ENCODE measurements at regions not wholly inside any gene's neighbourhood (a gene's known extent, or its start where the extent isn't known, plus 50 kb on each side); places are given as distances from the start of the nearest gene placed in this dataset.

- Histone ChIP-seq H3K9me2 (ENCODE audit: low read depth, low read length) (no peaks in the 10 kb centered on the region), H4K20me1 (ENCODE audit: insufficient read depth, low read length) (no peaks in the 10 kb centered on the region), H3K9ac (ENCODE audit: low read length) (no peak overlapping the region), H3K79me2 (ENCODE audit: insufficient read depth, low read length) (no peaks in the 10 kb centered on the region), H3K27ac (ENCODE audit: low read depth, low read length, poor library complexity, severe bottlenecking) (no peak overlapping the region), H3K4me1 (ENCODE audit: insufficient read depth, low read length, severe bottlenecking) (no peaks in the 10 kb centered on the region), H3K36me3 (ENCODE audit: insufficient read depth, low read length) (no peaks in the 10 kb centered on the region), H3K9me3 (ENCODE audit: low read length) (no peaks in the 10 kb centered on the region), H3F3A (ENCODE audit: insufficient read depth, low read length) (no peaks in the 10 kb centered on the region), H2AFZ (ENCODE audit: low read length) (no peak overlapping the region), H3K4me3 (ENCODE audit: low read depth, low read length, poor library complexity, severe bottlenecking) (no peak overlapping the region), H3K4me2 (ENCODE audit: low read length) (no peak overlapping the region), H3K27me3 (ENCODE audit: insufficient read depth, low read length) (peaks cover 10% of the 10 kb centered on the region; the same call in 1 of the 2 replicates)
- TF ChIP-seq EZH2 (IDR thresholded peaks at IDR 0.05; ENCODE audit: borderline replicate concordance, low read length) (no peak), CTCF (IDR thresholded peaks at IDR 0.05; ENCODE audit: low read length) (no peak)
Measured at GRCh38 chr2:62427146-62427545, 78.8 kb downstream of the TMEM17 start.

GRCh38 chr2:62426154-62426912 lies 79.7 kb downstream of the TMEM17 start:
- Histone ChIP-seq H3K9me2 (ENCODE audit: low read depth, low read length) (no peaks in the 10 kb centered on the region), H3K27me3 (ENCODE audit: insufficient read depth, low read length) (0 out of 2 replicates have a peak, but pooled peaks cover 4% of the 10 kb centered on the region), H3K9ac (ENCODE audit: low read length) (no peak overlapping the region), H2AFZ (ENCODE audit: low read length) (no peak overlapping the region), H4K20me1 (ENCODE audit: insufficient read depth, low read length) (no peaks in the 10 kb centered on the region), H3F3A (ENCODE audit: insufficient read depth, low read length) (no peaks in the 10 kb centered on the region), H3K4me3 (ENCODE audit: low read depth, low read length, poor library complexity, severe bottlenecking) (no peak overlapping the region), H3K36me3 (ENCODE audit: insufficient read depth, low read length) (no peaks in the 10 kb centered on the region), H3K27ac (ENCODE audit: low read depth, low read length, poor library complexity, severe bottlenecking) (no peak overlapping the region), H3K4me2 (ENCODE audit: low read length) (no peak overlapping the region), H3K9me3 (ENCODE audit: low read length) (no peaks in the 10 kb centered on the region), H3K4me1 (ENCODE audit: insufficient read depth, low read length, severe bottlenecking) (no peaks in the 10 kb centered on the region), H3K79me2 (ENCODE audit: insufficient read depth, low read length) (no peaks in the 10 kb centered on the region)
- TF ChIP-seq EZH2 (IDR thresholded peaks at IDR 0.05; ENCODE audit: borderline replicate concordance, low read length) (no peak), CTCF (IDR thresholded peaks at IDR 0.05; ENCODE audit: low read length) (no peak)

GRCh38 chr2:62425684-62426083 lies 80.3 kb downstream of the TMEM17 start:
- Histone ChIP-seq H3F3A (ENCODE audit: insufficient read depth, low read length) (no peaks in the 10 kb centered on the region), H2AFZ (ENCODE audit: low read length) (no peak overlapping the region), H3K4me2 (ENCODE audit: low read length) (no peak overlapping the region), H3K79me2 (ENCODE audit: insufficient read depth, low read length) (no peaks in the 10 kb centered on the region), H3K36me3 (ENCODE audit: insufficient read depth, low read length) (no peaks in the 10 kb centered on the region), H3K4me1 (ENCODE audit: insufficient read depth, low read length, severe bottlenecking) (no peaks in the 10 kb centered on the region), H3K27ac (ENCODE audit: low read depth, low read length, poor library complexity, severe bottlenecking) (no peak overlapping the region), H3K9me2 (ENCODE audit: low read depth, low read length) (no peaks in the 10 kb centered on the region), H3K9me3 (ENCODE audit: low read length) (no peaks in the 10 kb centered on the region), H3K27me3 (ENCODE audit: insufficient read depth, low read length) (no peaks in the 10 kb centered on the region), H3K4me3 (ENCODE audit: low read depth, low read length, poor library complexity, severe bottlenecking) (no peak overlapping the region), H4K20me1 (ENCODE audit: insufficient read depth, low read length) (no peaks in the 10 kb centered on the region), H3K9ac (ENCODE audit: low read length) (no peak overlapping the region)
- TF ChIP-seq CTCF (IDR thresholded peaks at IDR 0.05; ENCODE audit: low read length) (no peak), EZH2 (IDR thresholded peaks at IDR 0.05; ENCODE audit: borderline replicate concordance, low read length) (no peak)

Measured in OCI-LY1 (cell line).